ENCODE measurements at regions not wholly inside any gene's neighbourhood (a gene's known extent, or its start where the extent isn't known, plus 50 kb on each side); places are given as distances from the start of the nearest gene placed in this dataset.
A peak's percentile ranks its signal among the peaks of the same experiment; 100 is the strongest.

- Mint-ChIP-seq H3K27me3 (no peaks in the 10 kb centered on the region), H3K27ac (no peak overlapping the region), H3K4me1 (peaks cover 8 to 26% of the 10 kb centered on the region in 2 donors), H3K36me3 (peaks cover 15% of the 10 kb centered on the region in 2 donors), H3K4me3 (no peak overlapping the region), H3K9me3 (no peaks in the 10 kb centered on the region)
- no peak for DNase-seq
- ATAC-seq (replicated peaks) = no peak
Observed at GRCh38 chr13:50071379-50071778, 56.1 kb downstream of the KCNRG start.

DNA sequence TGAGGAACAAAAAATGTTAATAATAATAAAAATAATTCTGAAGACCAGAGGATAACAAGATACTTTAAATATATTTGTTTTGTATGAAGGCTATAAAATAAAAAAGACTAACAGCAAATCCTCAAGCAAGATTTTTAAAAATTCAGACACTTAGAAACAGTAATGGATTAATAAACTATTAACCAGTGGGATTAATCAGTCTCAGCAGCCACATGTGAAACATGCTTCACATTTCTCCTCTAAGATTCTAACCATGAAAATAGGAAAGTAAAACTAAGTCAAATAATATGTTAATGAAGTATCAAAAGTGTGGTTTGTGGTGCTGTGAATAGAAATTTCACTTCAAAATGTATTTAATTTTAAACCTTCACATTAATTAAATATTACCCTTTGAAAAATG is 57.4 kb downstream of the KCNRG start:
- H3K36me3 Mint-ChIP-seq = peaks cover 9 to 14% of the 10 kb centered on the region in 2 donors
- DNase-seq (no peak), ATAC-seq (replicated peaks) (no peak)
- peaks cover 10 to 33% of the 10 kb centered on the region in 2 donors for H3K4me1 Mint-ChIP-seq
- no peaks in the 10 kb centered on the region for H3K9me3 Mint-ChIP-seq
- H3K27ac Mint-ChIP-seq = no peak overlapping the region
- no peak overlapping the region for H3K4me3 Mint-ChIP-seq
- H3K27me3 Mint-ChIP-seq = no peaks in the 10 kb centered on the region

DNA sequence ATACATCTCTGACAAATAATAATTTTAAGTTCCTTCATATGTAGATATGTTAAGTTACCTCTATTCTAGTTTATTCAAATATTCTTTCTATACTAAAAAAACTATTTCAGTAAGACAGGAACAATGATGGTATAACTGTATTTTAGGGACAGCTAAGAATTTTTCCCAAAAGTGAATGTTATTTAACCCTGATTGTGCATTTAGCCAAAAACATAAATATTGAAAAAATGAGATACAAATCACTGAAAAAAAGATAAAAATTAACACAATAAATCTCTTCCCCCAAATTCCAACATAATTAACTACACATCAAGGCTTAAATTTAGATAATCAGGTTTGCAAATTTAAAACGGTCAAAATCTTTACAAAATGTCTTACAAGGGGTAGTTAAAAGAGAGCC is 58.1 kb downstream of the KCNRG start:
- peaks cover 7 to 10% of the 10 kb centered on the region in 2 donors for H3K36me3 Mint-ChIP-seq
- ATAC-seq (replicated peaks) (no peak), DNase-seq (no peak)
- peaks cover 12 to 35% of the 10 kb centered on the region in 2 donors for H3K4me1 Mint-ChIP-seq
- H3K4me3 Mint-ChIP-seq = peak overlapping the region in 1 of 2 donors; percentile 32
- H3K27ac Mint-ChIP-seq = no peak overlapping the region
- no peaks in the 10 kb centered on the region for H3K27me3 Mint-ChIP-seq
- H3K9me3 Mint-ChIP-seq = no peaks in the 10 kb centered on the region

DNA sequence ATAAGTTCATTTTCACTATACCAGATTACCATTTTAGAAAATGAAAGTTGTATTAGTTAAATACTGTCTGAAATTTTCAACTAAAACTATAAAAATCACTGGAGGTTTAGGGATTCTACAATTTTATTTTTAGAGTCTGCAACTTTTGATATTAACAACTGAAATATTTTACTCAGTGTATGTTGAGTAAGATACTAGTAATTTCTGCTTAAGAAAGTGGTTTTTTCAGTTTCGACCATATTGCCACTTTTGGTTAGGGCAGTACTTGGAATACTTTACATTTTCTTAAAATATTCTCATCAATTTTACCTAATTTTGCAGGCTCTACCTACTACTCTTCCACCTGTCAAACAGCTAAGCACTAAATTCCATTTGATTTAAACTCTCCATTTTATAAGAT is 59.6 kb downstream of the KCNRG start:
- Mint-ChIP-seq H3K4me3 (no peak overlapping the region), H3K27ac (no peak overlapping the region), H3K4me1 (peaks cover 14 to 34% of the 10 kb centered on the region in 2 donors), H3K27me3 (no peaks in the 10 kb centered on the region), H3K36me3 (peaks cover 5 to 10% of the 10 kb centered on the region in 2 donors), H3K9me3 (no peaks in the 10 kb centered on the region)
- peak; percentile 53 to 55 for ATAC-seq (replicated peaks)
- no peak for DNase-seq

GRCh38 chr13:50075619-50076097 is 60.4 kb downstream of the KCNRG start:
- peak overlapping the region; percentile 49 to 60 for H3K4me3 Mint-ChIP-seq
- H3K4me1 Mint-ChIP-seq = peaks cover 14 to 34% of the 10 kb centered on the region in 2 donors
- peak; percentile 43 to 58 for ATAC-seq (replicated peaks)
- no peak for DNase-seq
- peak overlapping the region; percentile 69 for H3K27ac Mint-ChIP-seq
- H3K9me3 Mint-ChIP-seq = no peaks in the 10 kb centered on the region
- H3K36me3 Mint-ChIP-seq = peaks cover 5 to 16% of the 10 kb centered on the region in 2 donors
- H3K27me3 Mint-ChIP-seq = no peaks in the 10 kb centered on the region

- no peak for DNase-seq
- peaks cover 14 to 24% of the 10 kb centered on the region in 2 donors for H3K36me3 Mint-ChIP-seq
- H3K4me1 Mint-ChIP-seq = peaks cover 15 to 30% of the 10 kb centered on the region in 2 donors
- no peaks in the 10 kb centered on the region for H3K27me3 Mint-ChIP-seq
- ATAC-seq (replicated peaks) = no peak
- H3K9me3 Mint-ChIP-seq = no peaks in the 10 kb centered on the region
- no peak overlapping the region for H3K27ac Mint-ChIP-seq
- peak overlapping the region in 1 of 2 donors; percentile 30 for H3K4me3 Mint-ChIP-seq
Observed at GRCh38 chr13:50077431-50077830, 62.2 kb downstream of the KCNRG start.

GRCh38 chr13:50078231-50078894 is 63.1 kb downstream of the KCNRG start:
- Mint-ChIP-seq H3K4me1 (peaks cover 15 to 31% of the 10 kb centered on the region in 2 donors), H3K27ac (peak overlapping the region; percentile 85)

DNA sequence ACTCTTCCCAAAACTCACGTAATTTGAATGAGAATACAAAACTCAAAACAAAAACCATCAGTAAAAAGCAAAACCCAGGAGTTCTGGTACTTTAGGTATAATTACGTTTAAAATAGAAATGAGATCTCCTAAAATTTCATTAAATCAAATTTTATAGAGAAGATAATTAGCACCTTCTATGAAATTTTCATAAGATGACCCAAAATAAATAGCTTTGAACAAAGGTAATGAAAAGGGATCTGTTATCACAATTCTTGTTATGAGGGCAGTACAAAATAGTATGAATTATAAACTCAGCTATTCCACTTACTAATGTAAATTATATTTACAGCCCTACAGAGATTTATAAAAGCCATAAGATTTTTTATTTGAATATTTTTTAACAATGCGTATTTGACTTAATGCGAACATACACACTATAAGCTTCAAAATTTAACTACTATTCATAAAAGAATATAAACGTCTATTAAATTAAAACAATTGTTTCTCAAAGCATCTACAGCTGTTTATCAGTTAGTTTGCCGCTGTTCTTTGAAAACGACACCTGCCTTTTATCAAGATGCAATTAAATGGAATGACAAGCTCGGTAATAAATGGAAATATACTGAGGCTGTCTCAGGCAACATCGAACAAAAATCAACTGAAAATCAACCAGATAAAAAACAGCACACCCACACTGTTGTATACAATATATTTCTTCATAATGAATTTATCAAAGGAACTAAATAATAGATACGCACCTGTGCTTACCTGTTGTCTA is 63.8 kb downstream of the KCNRG start:
- H3K27me3 Mint-ChIP-seq = no peaks in the 10 kb centered on the region
- DNase-seq (no peak), ATAC-seq (replicated peaks) (no peak)
- peaks cover 16 to 28% of the 10 kb centered on the region in 2 donors for H3K36me3 Mint-ChIP-seq
- peaks cover 16 to 31% of the 10 kb centered on the region in 2 donors for H3K4me1 Mint-ChIP-seq
- no peaks in the 10 kb centered on the region for H3K9me3 Mint-ChIP-seq
- peak overlapping the region; percentile 85 for H3K27ac Mint-ChIP-seq
- peak overlapping the region; percentile 82 to 98 for H3K4me3 Mint-ChIP-seq

More at GRCh38 chr13:50078231-50078894, 63.1 kb downstream of the KCNRG start:
- no peaks in the 10 kb centered on the region for H3K9me3 Mint-ChIP-seq
- peak overlapping the region; percentile 80 to 82 for H3K4me3 Mint-ChIP-seq
- H3K36me3 Mint-ChIP-seq = peaks cover 14 to 25% of the 10 kb centered on the region in 2 donors
- no peak for DNase-seq
- H3K27me3 Mint-ChIP-seq = no peaks in the 10 kb centered on the region
- no peak for ATAC-seq (replicated peaks)

DNA sequence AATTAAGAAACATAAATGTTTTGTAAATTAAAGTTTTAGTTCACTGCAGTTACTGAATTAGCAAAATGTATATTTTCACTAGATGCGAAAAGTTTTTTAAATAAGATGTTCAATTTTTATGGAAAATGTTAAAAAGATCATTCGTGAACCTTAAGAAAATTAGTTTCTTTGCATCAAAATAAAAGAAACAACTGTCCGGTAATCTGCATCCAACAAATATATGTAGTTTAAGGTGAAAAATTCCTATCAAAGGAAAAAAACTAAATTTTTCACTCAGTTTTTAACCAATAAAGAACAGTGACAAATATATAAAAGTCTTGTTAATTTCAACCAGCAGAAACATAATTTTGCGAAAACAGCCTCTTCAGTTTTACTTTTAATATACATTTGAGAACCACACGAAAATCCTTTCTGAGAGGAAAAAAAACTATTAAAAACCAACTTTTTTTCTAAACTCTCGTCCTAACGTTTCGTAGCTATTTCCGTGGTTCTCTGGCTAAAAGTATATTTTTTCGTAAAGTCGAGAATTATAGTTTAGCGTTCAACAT is 64.5 kb downstream of the KCNRG start:
- Mint-ChIP-seq H3K4me1 (peaks cover 16 to 32% of the 10 kb centered on the region in 2 donors), H3K9me3 (no peaks in the 10 kb centered on the region), H3K4me3 (peak overlapping the region; percentile 94 to 98), H3K36me3 (peaks cover 16 to 28% of the 10 kb centered on the region in 2 donors), H3K27me3 (no peaks in the 10 kb centered on the region), H3K27ac (peak overlapping the region; percentile 100)
- no peak for DNase-seq
- ATAC-seq (replicated peaks) = no peak

DNA sequence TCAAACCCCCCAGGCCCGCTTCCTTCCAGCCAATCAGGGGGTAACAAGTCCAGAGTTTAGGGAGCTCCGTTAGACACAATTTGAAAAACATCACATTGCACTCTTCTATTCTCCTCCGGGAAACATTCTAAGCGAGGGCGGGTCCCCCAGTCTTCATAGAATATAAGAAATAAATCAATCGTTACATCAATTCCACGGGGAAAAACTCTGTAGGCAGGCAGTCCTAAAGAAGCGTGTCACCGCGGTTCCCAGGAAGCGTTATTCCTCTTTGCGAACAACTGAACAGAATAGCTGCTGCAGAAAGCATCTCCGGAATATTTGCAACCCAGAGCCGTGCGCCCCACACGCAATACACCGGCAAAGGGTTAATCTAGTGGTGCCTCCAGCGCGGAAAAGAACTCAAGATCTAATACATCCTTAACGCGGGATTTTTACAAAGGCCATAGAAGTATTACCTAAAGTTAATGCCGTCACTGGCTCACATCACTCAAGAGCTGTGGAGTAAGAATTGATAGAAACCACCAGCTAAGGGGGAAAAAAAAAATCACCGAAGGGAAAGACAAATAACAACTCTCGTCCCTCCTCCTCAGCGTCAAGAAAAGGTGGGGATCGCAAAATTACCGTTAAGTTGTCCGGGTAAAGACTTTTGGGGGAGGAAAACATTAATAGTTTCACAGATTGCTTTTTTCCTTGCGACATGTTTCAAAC is 65.1 kb downstream of the KCNRG start:
- Mint-ChIP-seq H3K9me3 (no peaks in the 10 kb centered on the region), H3K36me3 (peaks cover 16 to 28% of the 10 kb centered on the region in 2 donors)
- peak in 1 of 2 donors; percentile 6 for ATAC-seq (replicated peaks)

DNA sequence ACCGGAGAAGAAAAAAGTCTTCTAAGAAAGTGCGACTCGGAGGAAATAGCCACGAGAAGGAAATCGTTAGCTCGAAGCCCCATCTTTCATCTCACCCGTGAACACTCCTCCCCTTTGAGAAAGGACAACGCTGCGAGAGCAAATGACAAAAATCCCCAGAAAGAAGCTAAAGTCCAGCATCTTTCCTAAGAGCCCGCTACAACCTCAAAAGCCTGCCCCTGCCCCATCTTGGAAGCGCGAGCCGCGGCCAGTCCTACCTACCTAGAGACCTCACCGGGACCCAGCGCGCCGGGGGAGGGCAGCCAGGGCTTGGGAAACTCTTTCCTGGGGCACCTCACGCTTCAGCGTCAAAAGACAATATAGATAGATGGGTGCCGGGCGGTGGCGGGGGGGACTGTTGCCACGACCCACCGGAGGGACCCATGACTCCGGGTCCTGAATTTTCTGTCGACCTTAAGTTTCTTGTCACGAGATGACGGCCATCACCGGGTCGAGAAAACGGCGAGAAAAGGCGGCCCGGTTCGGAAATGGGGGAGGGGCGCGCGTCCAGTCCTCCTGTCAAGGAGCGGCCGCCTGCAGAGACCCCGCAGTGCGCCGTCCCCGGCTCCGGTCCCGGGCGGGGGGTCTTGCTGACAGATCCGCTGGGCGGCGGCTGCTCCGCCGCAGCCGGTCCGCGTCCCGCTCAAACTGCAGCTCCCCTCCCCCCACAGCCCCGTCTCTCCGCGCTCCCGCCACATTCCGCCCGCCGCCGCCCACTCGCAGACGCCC is 65.9 kb downstream of the KCNRG start:
- peak overlapping the region; percentile 100 for H3K27ac Mint-ChIP-seq
- H3K9me3 Mint-ChIP-seq = no peaks in the 10 kb centered on the region
- H3K4me3 Mint-ChIP-seq = peak overlapping the region; percentile 94 to 98
- ATAC-seq (replicated peaks) = peak; percentile 10 to 13
- peaks cover 15 to 38% of the 10 kb centered on the region in 2 donors for H3K4me1 Mint-ChIP-seq
- peaks cover 16 to 23% of the 10 kb centered on the region in 2 donors for H3K36me3 Mint-ChIP-seq
- DNase-seq = peak; percentile 52
- no peaks in the 10 kb centered on the region for H3K27me3 Mint-ChIP-seq

More for the DNA sequence above, 65.1 kb downstream of the KCNRG start:
- peak; percentile 18 for DNase-seq
- H3K4me1 Mint-ChIP-seq = peaks cover 18 to 33% of the 10 kb centered on the region in 2 donors
- H3K4me3 Mint-ChIP-seq = peak overlapping the region; percentile 94 to 98
- no peaks in the 10 kb centered on the region for H3K27me3 Mint-ChIP-seq
- peak overlapping the region; percentile 100 for H3K27ac Mint-ChIP-seq

DNA sequence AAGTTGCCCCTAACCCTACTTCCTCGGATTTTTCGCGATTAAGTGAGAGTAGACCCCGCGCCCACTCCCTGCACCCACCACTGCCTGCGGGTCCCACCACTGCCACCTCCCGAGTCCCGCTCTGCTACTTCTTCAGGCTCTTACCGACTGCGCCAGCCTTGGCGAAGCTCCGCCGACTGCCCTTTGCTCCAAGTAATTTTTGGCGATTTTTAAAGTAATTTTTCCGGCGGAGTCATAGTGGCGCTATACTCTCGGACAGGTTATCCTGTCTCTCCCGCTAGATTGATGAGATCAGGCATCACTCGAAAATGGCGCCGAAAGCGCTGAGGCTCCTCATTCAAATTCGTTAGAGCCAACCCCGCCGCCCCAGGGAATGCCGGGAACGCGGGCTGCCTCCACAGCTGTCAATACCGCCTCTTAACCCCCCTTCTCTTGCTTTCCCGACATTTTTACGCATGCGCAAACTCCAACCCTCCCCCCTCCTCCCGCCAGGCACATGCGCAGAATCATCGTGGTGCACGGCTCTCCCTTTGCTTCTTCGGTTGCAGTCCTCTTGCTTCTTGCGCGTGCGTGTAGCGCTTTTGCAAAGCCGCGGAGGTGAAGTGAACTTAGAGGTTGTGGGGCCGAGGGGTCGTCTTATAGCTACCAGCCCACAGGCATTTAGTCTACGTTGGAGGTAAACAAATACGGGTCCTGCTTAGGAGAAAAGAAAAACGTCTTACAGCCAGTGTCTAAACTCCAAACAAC is 66.6 kb downstream of the KCNRG start:
- H3K27me3 Mint-ChIP-seq = no peaks in the 10 kb centered on the region
- peak; percentile 98 for DNase-seq
- H3K4me1 Mint-ChIP-seq = peaks cover 17 to 39% of the 10 kb centered on the region in 2 donors
- no peaks in the 10 kb centered on the region for H3K9me3 Mint-ChIP-seq
- peak; percentile 80 to 82 for ATAC-seq (replicated peaks)
- H3K36me3 Mint-ChIP-seq = peaks cover 20 to 26% of the 10 kb centered on the region in 2 donors
- peak overlapping the region; percentile 100 for H3K27ac Mint-ChIP-seq
- peak overlapping the region; percentile 94 to 98 for H3K4me3 Mint-ChIP-seq
